HG03460 (cell line): ENCODE measurements at regions not wholly inside any gene's neighbourhood (a gene's known extent, or its start where the extent isn't known, plus 50 kb on each side); places are given as distances from the start of the nearest gene placed in this dataset.
A peak's percentile ranks its signal among the peaks of the same experiment; 100 is the strongest.
"Not testable (repeated sequence)": the region's sequence is repeated elsewhere in the genome, so short reads cannot be mapped to it uniquely, and the experiment has no call there.

ENCODE experiments used
- ATAC-seq: cut with Tn5 transposase; IDR thresholded peaks from one replicate; pipeline ENCODE4 v1.9.1; 2021; ENCODE audit not compliant: unreplicated experiment

- ATAC-seq = no peak
These were observed 118.9 kb upstream of the NMUR2 start for GRCh38 chr5:152523964-152524363.

- ATAC-seq = peak; percentile 72
These were observed 122.4 kb upstream of the NMUR2 start for GRCh38 chr5:152527358-152528052.

- ATAC-seq = no peak
These were observed 124.4 kb upstream of the NMUR2 start for GRCh38 chr5:152529440-152529839.

- no peak for ATAC-seq
These were observed 127.6 kb upstream of the NMUR2 start for GRCh38 chr5:152532714-152533113.

GRCh38 chr5:152534641-152535040 is 129.6 kb upstream of the NMUR2 start:
- ATAC-seq = no peak

GRCh38 chr5:152542741-152543140 is 137.7 kb upstream of the NMUR2 start:
- no peak for ATAC-seq

- no peak for ATAC-seq
These were observed 141.4 kb upstream of the NMUR2 start for GRCh38 chr5:152546493-152546892.

- no peak for ATAC-seq
These were observed 142.1 kb upstream of the NMUR2 start for GRCh38 chr5:152547202-152547601.

- no peak for ATAC-seq
These were observed 144.6 kb upstream of the NMUR2 start for GRCh38 chr5:152549709-152550108.

GRCh38 chr5:152551061-152551460 is 146.0 kb upstream of the NMUR2 start:
- ATAC-seq = no peak

GRCh38 chr5:152556784-152557183 is 151.7 kb upstream of the NMUR2 start:
- ATAC-seq = no peak

GRCh38 chr5:152560512-152561137 is 155.5 kb upstream of the NMUR2 start:
- ATAC-seq = peak; percentile 71

- no peak for ATAC-seq
These were observed 162.9 kb upstream of the NMUR2 start for GRCh38 chr5:152568016-152568415.

GRCh38 chr5:152572812-152573211 is 167.7 kb upstream of the NMUR2 start:
- no peak for ATAC-seq

- ATAC-seq = no peak
These were observed 179.0 kb upstream of the NMUR2 start for GRCh38 chr5:152584103-152584502.

GRCh38 chr5:152592416-152592815 is 187.3 kb upstream of the NMUR2 start:
- ATAC-seq = no peak

GRCh38 chr5:152593388-152593787 is 188.3 kb upstream of the NMUR2 start:
- ATAC-seq = no peak

GRCh38 chr5:152595405-152595804 is 190.3 kb upstream of the NMUR2 start:
- no peak for ATAC-seq

- ATAC-seq = no peak
These were observed 194.0 kb upstream of the NMUR2 start for GRCh38 chr5:152599096-152599495.

GRCh38 chr5:152601806-152602732 is 197.0 kb upstream of the NMUR2 start:
- no peak for ATAC-seq

- ATAC-seq = not testable (repeated sequence)
These were observed 201.0 kb upstream of the NMUR2 start for GRCh38 chr5:152606050-152606449.
